AML-193 (cell line): ENCODE measurements at regions not wholly inside any gene's neighbourhood (a gene's known extent, or its start where the extent isn't known, plus 50 kb on each side); places are given as distances from the start of the nearest gene placed in this dataset.
A peak's percentile ranks its signal among the peaks of the same experiment; 100 is the strongest.

Experiments used
- DNase-seq, 2 experiments: peaks; one replicate each; lab custom pipeline; 2025; lab: John Stamatoyannopoulos, UW

DNA sequence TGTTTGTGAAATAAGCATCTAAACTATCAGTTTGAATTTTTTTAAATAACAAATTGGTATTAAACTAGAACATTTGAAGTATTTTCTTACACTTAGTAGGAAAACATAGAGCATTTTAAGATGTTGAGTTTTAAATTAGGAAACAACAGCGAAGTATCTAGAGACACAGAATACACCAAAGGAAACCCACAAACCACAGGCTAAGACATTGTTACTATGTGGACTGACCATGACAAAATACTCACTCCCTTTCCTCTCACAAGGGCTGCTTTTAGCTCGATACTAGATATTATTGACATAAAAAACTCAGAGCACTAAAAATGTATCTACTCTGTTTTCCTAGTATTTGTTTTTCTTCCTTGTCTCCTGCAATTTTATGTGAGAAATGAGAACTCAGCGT is 266.0 kb upstream of the CITED2 start:
- DNase-seq: peak; percentile 98 to 99

- peak; percentile 54 to 69 for DNase-seq
These were observed 265.1 kb upstream of the CITED2 start for GRCh38 chr6:139639507-139639906.

DNA sequence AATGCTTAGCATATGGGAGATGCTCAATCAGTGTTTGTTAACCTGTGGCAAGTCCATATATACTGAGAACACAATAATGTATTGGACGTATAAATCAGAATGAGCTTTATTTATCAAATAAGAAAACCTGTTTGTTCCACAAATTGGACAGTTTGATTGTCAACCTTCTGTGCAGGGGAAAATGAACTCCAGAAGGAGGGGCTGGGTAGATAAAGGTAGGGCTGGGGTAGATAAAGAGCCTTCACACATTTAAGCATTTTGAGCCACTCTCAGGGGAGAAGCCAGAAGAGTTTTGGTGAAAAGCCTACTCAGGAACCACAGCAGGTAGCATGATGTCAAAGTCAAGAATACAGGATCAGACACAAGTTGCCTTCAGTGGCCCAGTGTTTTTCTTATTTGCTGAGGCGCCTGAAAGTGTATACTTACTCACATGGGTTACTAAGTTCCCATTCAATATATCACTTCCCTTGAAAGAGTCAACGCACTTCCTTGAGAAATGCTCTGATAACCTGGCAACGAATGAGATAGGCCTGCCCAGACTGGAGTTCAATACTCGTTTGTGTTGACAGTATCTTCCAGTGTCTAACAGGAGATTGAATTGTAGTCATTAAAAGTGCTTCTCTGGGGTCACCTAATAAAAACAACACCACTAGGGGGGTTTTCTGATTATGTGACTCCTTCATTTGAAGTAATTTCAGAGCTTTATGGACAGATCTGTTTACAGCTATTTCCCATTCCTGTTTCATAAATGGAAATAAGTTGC is 263.9 kb upstream of the CITED2 start:
- no peak for DNase-seq

DNA sequence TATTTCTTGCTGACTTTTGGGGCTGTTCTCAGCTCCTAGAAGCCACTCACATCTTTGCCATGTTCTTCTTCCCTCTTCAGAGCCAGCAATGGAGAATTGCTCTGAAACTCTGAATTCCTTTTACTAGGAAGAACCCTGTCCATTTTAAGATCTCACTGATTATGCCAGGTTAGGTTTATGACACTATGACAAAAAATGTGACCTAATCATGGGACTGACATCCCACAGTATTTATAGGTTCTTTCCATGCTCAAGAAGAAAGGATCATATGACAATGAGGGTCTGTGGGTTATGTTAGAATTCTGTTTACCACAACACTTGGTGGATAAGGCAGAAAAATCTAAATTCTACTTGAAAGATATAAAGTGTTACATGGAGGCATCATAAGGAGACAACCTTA is 263.3 kb upstream of the CITED2 start:
- no peak for DNase-seq

DNA sequence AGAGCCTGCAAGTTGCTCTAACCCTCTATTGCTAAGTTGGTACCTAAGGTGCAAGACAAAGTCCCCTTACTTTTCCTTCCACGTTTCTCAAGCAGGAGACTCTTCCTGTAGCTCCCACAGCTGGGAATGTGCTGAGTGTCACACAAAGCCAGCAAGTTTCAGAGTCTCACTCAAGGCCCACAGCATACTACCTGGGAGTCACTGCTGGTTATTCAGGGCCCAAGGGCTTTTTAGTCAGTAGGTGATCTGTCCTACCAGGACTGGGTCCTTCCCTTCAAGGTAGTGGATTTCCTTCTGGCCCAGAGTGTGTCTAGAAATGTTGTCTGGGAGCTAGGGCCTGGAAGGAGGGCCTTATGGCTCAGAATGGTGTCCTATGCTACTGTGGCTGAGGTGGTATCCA is 261.9 kb upstream of the CITED2 start:
- no peak for DNase-seq

DNA sequence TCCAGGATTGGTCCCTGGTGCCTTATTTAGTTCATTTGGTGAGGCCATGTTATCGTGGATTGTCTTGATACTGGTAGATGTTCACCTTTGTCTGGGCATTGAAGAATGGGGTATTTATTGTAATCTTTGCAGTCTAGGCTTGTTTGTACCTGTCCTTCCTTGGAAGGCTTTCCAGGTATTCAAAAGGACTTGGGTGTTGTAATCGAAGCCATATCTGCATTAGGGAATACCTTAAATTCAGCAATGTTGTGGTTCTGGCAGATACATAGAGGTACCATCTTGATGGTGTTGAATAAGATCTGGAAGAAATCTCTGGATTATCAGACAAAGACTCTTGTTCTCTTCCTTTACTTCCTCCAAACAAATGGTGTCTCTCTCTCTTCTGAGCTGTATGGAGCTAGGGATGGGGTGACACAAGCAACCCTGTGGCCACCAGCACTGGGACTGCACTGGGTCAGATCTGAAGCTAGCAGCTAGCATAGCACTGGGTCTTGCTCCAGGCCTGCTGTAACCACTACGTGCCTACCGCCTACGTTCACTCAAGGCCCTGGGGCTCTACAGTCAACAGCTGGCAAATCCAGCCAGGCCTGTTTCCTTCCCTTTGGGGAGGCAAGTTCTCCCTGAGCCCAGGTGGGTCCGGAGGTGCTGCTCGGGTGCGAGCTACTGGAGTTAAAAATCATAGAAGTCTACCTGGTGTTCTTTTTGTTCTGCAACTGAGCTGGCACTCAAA is 261.1 kb upstream of the CITED2 start:
- DNase-seq: no peak

GRCh38 chr6:139632840-139633239 is 258.4 kb upstream of the CITED2 start:
- DNase-seq: no peak

GRCh38 chr6:139628270-139628669 is 253.8 kb upstream of the CITED2 start:
- DNase-seq: peak; percentile 31 to 44

DNA sequence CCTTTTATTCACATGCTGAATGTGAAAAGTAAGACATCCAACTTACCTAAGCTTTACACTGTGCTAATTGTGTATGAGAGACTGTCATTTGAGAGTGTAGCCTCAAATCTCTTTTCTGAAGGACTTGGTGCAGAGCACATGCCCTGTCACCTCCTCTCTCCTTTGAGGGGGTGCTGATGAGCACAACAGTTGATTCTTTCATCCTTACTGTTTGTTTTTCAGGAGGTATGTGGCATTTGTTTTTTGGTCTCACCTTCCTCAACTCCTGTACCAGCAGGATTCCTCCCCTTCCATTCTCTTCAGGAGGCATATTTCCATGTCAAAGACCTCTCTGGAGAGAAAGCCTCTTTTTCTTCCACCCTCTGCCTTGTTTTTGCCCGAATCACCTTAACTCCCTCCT is 252.6 kb upstream of the CITED2 start:
- no peak for DNase-seq

- peak; percentile 99 to 100 for DNase-seq
These were observed 251.8 kb upstream of the CITED2 start for GRCh38 chr6:139625998-139626975.

- peak; percentile 29 to 49 for DNase-seq
These were observed 250.9 kb upstream of the CITED2 start for GRCh38 chr6:139625081-139625939.

GRCh38 chr6:139623372-139623771 is 248.9 kb upstream of the CITED2 start:
- DNase-seq: no peak

GRCh38 chr6:139613496-139613895 is 239.0 kb upstream of the CITED2 start:
- DNase-seq: no peak

GRCh38 chr6:139612135-139612465 is 237.7 kb upstream of the CITED2 start:
- peak; percentile 89 to 92 for DNase-seq

GRCh38 chr6:139611327-139612134 is 237.1 kb upstream of the CITED2 start:
- no peak for DNase-seq

- no peak for DNase-seq
These were observed 234.2 kb upstream of the CITED2 start for GRCh38 chr6:139608466-139609261.

GRCh38 chr6:139605350-139605749 is 230.9 kb upstream of the CITED2 start:
- no peak for DNase-seq

DNA sequence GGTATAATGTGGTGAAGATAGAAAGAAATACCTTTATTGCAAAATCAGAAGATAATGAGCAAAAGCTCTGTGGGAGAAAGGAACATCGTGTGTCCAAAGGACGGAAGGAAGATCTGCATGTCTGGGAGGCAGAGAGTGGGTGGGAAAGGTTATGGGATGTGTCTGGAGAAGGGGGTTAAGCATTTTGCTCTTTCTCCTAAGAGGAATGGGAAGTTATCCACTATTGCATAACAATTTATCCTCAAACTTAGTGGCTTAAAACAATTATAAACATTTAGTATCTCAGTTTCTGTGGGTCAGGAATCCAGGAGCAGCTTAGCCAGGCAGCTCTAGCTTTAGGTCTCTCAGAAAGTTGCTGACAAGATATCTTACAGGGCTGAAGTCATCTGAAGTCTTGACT is 229.1 kb upstream of the CITED2 start:
- DNase-seq: no peak

- no peak for DNase-seq
These were observed 228.1 kb upstream of the CITED2 start for GRCh38 chr6:139602577-139602976.
